HG03354 (cell line): ENCODE measurements at regions not wholly inside any gene's neighbourhood (a gene's known extent, or its start where the extent isn't known, plus 50 kb on each side); places are given as distances from the start of the nearest gene placed in this dataset.

Experiments
- ATAC-seq: cut with Tn5 transposase; IDR thresholded peaks from one replicate; pipeline ENCODE4 v1.9.1; 2021; ENCODE audit warnings: mild to moderate bottlenecking; ENCODE audit not compliant: unreplicated experiment, poor library complexity, severe bottlenecking

- no peak for ATAC-seq
Measured at GRCh38 chr5:29960323-29960722, 1233.2 kb upstream of the CDH6 start.

- no peak for ATAC-seq
Measured at GRCh38 chr5:29950416-29951145, 1242.9 kb upstream of the CDH6 start.

GRCh38 chr5:29949301-29949872 lies 1244.1 kb upstream of the CDH6 start:
- ATAC-seq, result no peak

GRCh38 chr5:29944327-29944726 lies 1249.2 kb upstream of the CDH6 start:
- no peak for ATAC-seq

- ATAC-seq, result no peak
Measured at GRCh38 chr5:29942089-29942488, 1251.4 kb upstream of the CDH6 start.

- no peak for ATAC-seq
Measured at GRCh38 chr5:29939988-29940387, 1253.5 kb upstream of the CDH6 start.

- ATAC-seq, result no peak
Measured at GRCh38 chr5:29935371-29935770, 1258.1 kb upstream of the CDH6 start.

GRCh38 chr5:29930316-29930715 lies 1263.2 kb upstream of the CDH6 start:
- no peak for ATAC-seq

GRCh38 chr5:29924107-29924506 lies 1269.4 kb upstream of the CDH6 start:
- ATAC-seq, result no peak

GRCh38 chr5:29905626-29906353 lies 1287.7 kb upstream of the CDH6 start:
- ATAC-seq, result no peak

GRCh38 chr5:29902859-29903258 lies 1290.6 kb upstream of the CDH6 start:
- ATAC-seq, result no peak

GRCh38 chr5:29899583-29899982 lies 1293.9 kb upstream of the CDH6 start:
- ATAC-seq, result no peak

- ATAC-seq, result no peak
Measured at GRCh38 chr5:29897916-29898315, 1295.6 kb upstream of the CDH6 start.

- no peak for ATAC-seq
Measured at GRCh38 chr5:29896646-29897045, 1296.8 kb upstream of the CDH6 start.

- ATAC-seq, result no peak
Measured at GRCh38 chr5:29894668-29895067, 1298.8 kb upstream of the CDH6 start.

GRCh38 chr5:29889051-29889450 lies 1304.4 kb upstream of the CDH6 start:
- no peak for ATAC-seq

GRCh38 chr5:29885595-29885994 lies 1307.9 kb upstream of the CDH6 start:
- no peak for ATAC-seq

GRCh38 chr5:29882036-29882435 lies 1311.5 kb upstream of the CDH6 start:
- no peak for ATAC-seq

GRCh38 chr5:29879401-29879800 lies 1314.1 kb upstream of the CDH6 start:
- ATAC-seq, result no peak

GRCh38 chr5:29878599-29878998 lies 1314.9 kb upstream of the CDH6 start:
- ATAC-seq, result no peak

- no peak for ATAC-seq
Measured at GRCh38 chr5:29867155-29867554, 1326.3 kb upstream of the CDH6 start.
